GM18873 (cell line): ENCODE measurements at regions not wholly inside any gene's neighbourhood (a gene's known extent, or its start where the extent isn't known, plus 50 kb on each side); places are given as distances from the start of the nearest gene placed in this dataset.

Experiments used
- ATAC-seq: cut with Tn5 transposase; IDR thresholded peaks from one replicate; pipeline ENCODE4 v1.9.1; 2021; ENCODE audit warnings: mild to moderate bottlenecking, moderate library complexity, moderate number of reproducible peaks; ENCODE audit not compliant: unreplicated experiment, low FRiP score

DNA sequence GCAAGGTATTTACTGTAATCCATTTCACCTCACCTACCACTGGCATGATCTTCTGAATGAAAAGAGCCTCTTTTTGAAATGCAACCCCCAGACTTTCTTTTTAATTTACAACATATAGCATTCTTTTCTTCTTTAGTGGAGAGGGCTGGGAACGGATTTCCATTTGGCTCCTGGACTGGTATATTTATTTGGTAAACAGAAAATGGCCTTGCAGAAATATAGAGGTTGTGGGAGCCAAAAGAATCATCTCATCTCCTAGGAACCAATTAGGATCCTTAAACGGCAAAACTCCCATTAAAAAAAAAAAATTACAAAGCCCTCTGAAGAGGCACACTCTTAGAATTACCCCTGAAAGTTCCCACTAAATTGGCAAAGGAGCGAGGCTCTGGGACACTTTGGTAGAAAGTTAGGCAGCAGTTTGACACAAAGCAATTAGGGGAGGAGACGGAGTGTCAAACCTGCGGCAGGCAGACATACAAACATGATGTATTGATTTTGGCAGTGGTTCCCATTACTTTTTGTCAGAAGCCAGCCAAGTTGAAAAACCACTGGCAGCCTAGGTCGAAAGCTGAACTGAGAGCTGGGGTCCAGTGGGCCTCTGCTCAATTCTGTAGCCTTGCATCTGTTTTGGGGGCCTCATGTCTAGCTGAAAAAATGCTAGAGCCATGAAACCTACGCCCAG, 135.1 kb upstream of the MAGI3 start:
- ATAC-seq = no peak

DNA sequence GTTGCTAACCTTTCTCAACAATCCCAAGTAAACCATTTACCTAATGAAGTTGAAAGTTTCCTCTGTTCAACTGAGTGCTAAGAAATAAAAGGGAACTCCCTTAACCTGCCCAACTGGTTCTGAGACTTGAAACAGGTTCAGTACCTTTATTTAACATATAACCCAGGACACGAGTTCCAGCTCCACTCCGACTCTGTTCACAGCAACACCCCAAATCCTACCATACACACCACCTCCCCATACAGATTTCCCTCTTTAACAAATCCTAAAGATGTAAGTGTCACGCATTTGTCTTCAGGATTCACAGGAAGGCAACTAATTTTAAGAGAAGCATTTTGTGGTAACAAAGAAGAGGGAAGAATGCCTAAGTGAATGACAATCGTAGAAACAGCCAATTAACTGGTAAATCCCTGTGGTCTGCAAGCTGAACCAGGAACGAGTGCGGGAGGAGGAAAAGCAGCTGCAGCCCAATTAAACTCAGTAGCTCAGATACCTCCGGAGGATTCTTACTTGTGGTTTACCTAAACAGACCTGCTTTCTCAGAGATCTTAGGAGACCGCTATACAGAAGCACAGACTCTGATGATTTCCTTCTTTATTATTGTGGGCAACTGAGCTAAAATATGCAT, 134.5 kb upstream of the MAGI3 start:
- no peak for ATAC-seq

DNA sequence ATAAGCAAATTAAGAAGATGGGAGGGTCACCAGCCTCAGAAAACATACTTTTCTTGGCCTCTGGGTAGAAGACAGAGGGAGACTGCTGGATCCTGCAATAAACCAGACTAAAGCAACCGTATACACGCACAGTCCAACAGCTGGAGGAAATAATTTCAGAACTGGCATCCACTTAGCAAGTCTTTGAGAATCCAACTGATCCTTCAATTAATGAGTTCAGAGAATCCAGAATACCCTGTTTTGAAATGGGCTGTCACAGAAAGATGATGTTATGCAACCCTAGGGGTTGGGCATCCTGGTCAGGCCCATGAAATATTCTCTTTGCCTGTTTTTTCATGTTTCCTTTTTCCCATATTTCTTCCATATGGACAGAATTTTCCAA, 134.0 kb upstream of the MAGI3 start:
- ATAC-seq = no peak

DNA sequence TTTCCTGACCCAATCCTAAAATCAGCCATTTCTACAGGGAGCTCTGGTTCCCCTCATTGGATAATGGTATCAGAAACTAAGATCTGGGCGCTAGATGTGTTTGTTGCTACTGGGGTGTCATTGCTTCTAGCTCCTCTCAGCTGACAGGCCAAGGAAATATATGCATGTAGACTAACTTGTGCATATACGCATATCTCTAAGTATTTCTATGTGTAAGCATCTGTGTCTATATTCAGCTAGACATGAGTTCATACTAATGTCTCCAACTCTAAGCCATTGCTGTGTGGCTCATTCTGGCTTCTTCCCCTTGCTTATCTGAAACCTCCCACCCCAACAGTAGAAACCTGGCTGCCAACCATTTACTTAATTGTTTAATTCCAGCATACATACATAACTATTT, 130.3 kb upstream of the MAGI3 start:
- ATAC-seq = no peak

DNA sequence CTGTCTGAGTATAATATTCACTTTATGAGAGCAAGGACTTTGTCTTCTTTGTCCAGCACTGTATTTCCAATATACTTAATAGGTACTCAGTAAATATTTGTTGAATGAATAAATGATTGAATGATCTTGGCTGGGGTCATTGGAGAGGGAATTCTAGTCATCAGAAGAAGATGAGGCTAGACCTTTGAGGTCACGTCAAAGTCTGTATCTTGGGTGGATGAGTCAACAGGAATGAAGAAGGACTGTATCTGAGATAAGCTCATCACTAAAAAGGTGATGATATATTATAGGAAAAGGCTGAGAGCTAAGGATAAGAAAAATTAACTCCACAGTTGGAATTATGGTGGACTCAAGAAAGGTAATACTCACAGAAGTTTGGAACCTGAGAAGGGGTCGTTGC, 125.1 kb upstream of the MAGI3 start:
- ATAC-seq = no peak

DNA sequence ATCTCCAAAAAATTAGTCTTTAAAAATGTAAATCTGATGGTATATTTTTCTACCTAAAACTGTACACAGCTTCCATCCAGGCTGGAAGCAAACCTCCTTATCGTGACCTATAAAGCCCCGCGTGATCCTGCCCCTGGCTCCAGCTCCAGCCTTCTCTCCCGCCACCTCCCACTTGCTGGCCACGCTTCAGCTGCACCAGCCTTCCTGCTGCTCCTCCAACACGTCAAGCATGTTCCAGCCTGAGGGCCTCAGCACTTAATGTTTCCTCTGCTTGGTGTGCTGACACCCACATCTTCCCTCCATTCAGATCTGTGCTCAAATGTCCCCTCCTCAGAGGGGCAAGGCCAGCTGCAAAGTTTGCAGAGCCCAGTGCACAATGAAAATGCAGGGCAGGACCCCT, 123.5 kb upstream of the MAGI3 start:
- ATAC-seq = no peak

DNA sequence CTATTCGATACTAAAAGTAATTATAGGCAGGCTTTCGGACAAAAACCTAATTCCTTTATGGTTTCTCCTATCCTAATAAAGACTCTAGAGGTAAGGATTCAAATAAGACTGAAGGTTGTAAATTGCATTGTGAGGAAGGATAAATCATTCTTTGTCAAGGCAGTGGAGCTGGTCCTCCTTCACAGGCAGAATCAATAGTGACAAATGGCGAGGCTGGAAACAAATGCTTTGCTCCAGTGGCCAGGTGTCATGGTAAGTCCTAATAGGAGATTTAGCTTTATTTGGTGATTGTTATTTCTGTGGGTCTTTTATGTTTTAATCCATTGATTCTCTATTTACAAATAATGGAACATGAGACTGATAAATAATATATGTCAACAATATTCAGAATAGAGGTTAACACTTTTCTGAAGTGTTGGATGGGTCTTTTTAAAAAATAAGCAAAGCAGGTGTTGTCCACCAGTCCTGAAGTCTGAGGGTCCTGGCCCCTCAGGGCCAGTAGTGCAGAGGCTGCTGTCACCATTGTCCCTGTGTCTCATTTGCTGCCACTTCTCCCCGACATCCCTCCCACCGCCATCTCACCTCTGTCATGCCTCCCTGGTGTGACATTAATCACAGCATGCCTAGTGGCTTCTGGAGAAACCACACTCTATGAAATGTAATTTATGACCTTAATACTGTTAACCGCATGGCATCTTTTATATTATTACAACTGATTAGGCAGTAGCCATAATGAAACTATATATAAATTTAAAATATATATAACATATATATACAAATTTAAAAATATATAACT, 120.9 kb upstream of the MAGI3 start:
- ATAC-seq = no peak

DNA sequence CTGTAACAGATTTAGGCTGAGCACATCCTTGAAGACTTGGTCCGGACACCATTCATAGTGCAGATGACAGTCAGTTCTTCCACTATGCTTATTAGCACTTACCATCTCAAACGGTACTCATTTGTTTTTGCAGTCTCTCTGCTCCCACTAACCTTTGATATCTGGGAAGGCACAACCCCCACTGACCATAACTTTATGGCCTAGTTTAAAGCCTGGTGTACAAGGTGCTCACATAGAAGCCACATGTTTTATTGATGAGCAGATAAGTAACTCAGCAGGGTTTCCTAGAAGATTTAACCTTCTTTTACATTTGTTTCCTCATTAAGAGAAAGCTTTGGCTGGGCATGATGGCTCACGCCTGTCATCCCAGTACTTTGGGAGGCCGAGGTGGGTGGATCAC, 119.3 kb upstream of the MAGI3 start:
- no peak for ATAC-seq

DNA sequence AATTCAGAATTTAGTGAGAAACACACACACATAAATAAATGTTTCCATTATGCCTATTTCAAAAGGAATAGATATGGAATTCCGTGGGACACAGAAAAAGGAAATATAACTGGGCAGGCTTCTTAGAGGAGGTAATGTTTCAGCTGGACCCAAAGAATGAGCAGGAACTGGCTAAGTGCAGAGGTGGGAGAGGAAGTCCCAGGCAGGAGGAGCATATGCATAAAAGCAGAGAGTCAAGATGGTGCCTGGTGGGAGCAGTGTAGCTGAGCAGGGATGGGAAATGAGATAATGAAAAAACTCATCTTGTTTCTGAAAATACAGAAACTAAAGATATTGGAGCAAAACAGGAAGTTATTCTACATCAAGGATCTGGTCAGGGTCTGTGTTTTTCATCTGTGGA, 115.2 kb upstream of the MAGI3 start:
- no peak for ATAC-seq

DNA sequence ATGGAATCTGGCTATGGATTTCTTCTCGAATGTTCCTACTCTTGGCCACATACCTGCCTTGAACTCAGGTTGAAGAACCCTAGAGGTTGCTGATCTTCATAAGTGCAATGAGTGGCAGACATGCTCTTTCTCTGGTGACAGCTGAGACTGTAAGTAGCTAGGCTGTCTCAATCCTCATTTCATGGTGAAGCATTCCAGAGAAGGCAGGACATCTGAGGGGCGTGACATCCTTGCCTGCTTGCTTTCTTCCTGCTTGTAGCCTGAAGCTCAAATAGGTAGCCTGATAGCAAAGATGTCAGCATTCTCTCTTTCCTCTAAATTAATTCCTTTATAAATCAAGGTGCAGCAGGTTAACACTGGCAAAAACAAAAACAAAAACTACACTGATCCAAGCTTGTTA, 114.6 kb upstream of the MAGI3 start:
- no peak for ATAC-seq

DNA sequence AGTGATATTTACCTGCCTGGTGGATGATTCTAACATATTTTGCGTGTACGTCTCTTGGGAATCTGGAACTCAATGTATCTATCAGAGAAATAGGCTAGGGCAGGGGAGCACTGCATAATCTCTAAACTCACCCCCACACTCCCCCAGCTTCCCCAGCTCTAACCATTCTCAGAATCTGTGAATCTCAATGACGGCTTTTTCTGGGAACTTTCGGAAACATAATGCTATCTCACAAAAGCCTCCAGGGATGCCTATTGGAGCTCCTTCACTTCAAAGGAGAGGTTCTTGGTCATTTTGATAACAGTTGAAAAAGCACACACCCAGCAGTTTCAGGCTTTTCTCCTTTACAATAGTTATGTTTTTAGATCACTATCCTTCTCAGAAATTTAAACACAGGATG, 113.8 kb upstream of the MAGI3 start:
- no peak for ATAC-seq

DNA sequence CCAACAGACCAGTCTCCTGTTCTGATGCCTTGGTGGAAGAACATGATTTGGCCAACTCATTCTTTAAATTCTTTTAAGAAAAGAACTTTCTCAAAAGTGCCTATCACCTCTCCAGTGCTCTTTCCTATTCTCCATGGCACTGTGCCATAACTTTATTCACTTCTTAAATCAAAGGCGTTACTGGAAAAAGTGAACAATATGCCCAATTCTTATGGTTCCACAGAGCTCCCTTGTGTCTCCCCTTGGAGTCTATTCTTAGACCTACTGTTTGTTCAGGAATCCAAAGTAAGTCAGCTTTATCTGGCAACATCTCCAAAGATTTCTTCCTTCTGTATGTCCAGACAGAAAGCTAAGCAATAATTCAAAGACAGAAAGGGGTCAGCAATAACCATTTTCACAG, 111.9 kb upstream of the MAGI3 start:
- ATAC-seq = no peak

DNA sequence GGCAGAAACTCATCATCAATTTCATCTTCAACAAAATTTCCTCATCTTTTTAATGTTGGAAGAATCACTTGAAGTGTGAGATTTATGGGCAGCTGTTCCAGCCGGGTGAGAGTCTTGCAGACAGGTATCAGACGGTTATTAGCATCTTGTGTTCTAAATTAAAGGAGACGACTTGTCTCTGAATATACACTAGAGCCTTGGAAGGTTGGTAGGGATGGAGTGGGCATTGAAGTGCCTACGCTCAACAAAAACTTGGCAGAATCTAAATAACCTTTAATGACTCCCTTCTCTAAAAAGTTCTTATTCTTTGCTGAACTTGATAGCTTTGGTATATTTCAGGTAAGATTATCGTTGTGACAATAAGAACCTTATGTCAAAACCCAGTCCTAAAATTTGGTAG, 111.5 kb upstream of the MAGI3 start:
- no peak for ATAC-seq

DNA sequence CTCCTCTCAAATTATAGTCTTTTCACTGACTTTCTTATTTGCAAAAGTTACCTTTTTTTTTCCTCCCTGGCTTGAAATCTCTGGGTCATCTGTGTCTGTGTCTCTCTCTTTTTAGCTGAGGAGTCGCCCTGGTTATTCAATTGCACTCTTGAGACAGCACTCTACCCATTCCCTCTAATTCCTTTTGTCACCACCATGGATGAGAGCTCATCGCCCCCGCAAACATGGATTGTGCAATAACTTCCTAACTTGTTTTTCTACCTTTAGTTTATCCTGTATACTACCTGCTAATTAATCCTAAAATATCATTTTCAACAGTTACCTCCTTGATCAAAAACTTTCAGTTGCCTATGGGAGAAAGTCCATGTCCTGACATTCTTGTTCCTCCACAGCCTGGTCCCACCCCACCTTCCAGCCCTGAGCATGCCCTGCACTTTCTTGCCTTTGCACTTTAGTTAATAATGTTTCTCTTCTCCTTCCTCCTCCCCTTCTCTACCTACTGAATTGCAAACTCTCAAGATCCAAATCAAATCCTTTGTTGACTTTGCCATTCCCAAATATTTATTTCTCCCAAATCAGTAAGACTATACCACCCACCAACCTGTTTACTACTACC, 110.4 kb upstream of the MAGI3 start:
- ATAC-seq = no peak

DNA sequence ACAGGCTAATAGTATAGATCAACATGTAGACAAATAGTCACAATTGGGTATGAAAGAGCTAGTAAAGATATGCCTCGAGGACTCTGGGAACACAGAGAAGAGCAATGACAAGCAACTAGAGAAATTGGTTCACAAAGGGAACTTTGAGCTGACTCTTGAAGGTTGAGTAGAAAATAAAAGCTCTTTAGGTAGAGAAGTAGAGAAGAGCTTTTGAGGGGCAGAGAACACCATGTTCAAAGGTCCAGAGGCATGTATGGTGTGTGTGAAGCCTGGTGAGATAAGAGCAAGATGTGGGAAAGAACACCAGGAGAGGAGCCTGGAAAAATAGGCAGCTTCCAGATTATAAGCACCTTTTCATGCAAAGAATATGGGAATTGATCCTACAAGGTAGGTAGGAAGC, 109.7 kb upstream of the MAGI3 start:
- ATAC-seq = no peak

DNA sequence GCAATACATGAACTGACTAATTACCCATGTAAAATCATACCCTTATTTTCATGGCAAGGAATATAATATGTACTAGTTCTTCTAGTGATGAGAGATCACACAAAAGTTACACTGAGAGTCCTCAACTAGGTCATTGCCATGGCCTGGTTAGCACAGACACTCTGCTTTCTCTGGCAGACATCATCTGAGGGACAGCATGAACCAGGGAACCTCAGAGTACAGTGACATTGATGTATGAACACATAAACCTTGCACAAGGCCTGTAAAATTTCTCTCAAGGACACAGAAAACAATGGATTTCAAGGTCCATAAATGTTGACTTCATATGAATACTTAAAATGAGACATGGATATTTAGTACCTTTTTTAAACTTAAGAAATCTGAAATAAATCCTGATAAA, 108.8 kb upstream of the MAGI3 start:
- ATAC-seq = no peak

DNA sequence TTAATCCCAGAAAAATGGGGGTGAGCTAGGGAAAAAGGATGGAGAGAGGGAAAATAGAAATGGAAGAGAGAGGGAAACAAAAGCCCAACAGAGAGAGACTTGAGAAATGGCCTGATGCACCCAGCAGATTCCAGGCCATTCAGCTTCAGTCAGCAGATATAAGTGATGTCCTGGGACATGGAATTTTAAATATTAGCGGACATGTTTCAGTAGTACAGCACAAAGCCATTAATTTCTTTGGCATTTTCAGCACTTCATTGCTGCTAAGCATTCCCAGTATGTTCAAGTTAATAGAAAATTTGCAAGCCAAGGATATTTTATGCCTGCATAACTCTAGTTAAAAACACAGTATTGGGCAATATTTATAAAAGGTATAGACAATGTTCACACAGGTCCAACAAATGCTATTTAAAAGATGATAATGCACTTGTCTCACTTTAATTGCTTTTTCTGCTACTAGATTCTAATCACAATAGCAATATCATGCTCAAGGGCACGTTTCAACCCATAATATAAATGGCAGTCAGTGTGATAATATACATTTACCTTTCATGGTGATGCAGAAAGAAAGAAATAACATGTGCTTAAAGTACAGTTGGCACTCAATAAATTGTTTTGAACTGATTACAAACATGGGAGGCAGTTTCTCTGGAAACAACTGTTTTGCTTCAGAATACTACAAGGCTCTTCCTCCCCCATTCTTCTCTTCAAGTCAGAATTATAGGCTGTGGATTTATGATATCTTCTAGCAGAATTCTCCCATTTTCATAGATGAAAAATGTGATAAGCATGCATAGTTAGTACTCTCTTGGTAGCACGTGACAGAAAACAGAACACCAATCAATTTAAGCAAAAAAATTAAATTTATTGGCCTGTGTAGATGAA, 108.1 kb upstream of the MAGI3 start:
- ATAC-seq = no peak

DNA sequence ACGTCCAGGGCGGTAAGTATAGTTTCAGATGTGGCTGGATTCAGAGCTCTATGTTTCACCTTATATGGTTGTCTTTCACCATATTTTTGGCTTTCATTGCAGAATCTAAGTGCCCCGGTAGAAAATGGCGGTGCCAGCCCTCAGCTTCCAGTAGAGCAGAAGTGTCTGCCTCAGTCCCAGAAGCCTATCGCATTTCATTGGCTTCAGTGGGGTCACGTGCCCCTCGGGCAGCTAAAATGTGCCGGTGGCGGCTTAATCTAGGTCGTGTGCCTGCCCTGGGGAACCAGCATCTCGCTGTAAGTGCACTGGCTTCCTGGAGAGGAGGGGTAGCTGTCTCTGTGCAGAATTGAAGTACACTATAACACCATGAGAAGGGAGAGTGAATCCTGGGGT, 107.4 kb upstream of the MAGI3 start:
- no peak for ATAC-seq

DNA sequence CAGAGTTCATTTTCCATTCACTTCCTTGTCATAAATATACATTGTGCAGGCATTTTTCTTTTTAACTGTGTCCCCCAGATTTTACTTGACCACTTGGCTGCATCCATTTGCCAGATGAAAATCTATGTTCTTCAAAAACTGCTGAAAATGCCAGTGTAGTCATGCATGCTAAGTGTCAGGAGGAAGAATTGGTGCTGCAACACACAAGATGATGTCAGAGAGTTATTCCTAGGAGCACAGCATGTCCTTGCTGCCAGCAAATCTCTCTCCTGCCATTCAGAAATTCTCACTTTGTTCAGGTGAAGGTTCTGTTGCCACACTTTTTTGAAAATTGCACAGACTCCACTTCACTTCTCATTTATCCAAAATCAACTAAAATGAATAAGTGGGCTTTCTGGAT, 106.4 kb upstream of the MAGI3 start:
- no peak for ATAC-seq

DNA sequence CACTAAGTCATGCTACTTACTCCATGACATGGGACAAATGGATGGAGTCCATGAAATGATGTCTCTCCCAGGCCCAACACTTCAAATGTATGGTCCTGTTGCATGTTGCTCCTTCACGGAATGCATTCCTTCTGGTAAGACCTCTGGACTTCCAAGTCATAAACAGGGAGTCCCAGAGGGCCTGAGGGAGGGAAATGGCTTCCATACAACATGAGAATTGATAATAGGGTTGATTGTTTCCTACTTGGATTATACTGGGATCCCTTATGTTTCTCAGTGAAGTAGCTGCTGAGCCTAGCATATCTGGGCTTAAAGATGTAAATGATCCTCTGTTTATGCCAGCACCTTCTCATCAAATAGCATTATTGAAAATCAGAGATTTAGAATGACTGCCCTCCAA, 104.2 kb upstream of the MAGI3 start:
- ATAC-seq = no peak
